HG03097 (cell line): ENCODE measurements at regions not wholly inside any gene's neighbourhood (a gene's known extent, or its start where the extent isn't known, plus 50 kb on each side); places are given as distances from the start of the nearest gene placed in this dataset.
"Not testable (repeated sequence)": the region's sequence is repeated elsewhere in the genome, so short reads cannot be mapped to it uniquely, and the experiment has no call there.

Experiments
- ATAC-seq: cut with Tn5 transposase; IDR thresholded peaks from one replicate; pipeline ENCODE4 v1.9.1; 2021; ENCODE audit not compliant: unreplicated experiment, low FRiP score

DNA sequence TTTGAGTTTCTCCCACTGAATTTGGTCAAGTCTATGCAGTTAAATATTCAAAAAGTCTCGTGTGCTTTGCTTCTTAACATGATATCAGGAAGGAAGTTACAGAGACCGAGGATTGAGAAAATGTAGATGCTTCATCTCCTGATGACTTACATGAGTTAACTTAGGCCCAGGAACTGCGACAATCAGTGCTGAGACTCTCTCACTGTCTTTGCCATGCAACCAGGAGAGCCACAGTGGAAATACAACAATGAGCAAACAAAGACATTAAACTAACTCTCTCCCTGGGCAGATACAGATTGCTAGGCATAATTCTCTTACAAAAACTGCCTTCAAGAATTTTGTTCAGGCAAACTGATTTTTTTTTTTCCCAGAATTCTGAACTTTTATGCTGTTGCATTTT is 440.6 kb upstream of the EPHA7 start:
- ATAC-seq = no peak

GRCh38 chr6:93858213-93858612 is 438.9 kb upstream of the EPHA7 start:
- ATAC-seq = no peak

DNA sequence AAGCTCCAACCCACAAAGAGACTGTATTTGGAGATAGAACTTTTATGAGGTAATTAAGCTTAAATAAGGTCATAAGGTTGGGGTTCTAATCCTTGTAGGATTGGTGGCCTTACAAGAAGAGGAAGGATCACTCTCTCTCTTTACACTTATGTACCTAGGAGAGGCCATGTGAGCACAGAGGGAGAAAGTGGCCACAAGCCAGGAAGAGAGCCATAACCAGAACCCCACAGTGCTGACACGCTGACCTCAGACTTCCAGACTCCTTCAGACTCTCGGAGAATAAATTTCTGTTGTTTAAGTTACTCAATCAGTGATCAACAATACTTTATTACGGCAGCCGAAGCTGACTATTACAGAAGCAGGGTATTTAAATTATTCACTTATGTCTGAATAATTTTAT is 430.5 kb upstream of the EPHA7 start:
- ATAC-seq = no peak

GRCh38 chr6:93848031-93848742 is 428.8 kb upstream of the EPHA7 start:
- ATAC-seq = no peak

GRCh38 chr6:93842178-93842577 is 422.8 kb upstream of the EPHA7 start:
- no peak for ATAC-seq

DNA sequence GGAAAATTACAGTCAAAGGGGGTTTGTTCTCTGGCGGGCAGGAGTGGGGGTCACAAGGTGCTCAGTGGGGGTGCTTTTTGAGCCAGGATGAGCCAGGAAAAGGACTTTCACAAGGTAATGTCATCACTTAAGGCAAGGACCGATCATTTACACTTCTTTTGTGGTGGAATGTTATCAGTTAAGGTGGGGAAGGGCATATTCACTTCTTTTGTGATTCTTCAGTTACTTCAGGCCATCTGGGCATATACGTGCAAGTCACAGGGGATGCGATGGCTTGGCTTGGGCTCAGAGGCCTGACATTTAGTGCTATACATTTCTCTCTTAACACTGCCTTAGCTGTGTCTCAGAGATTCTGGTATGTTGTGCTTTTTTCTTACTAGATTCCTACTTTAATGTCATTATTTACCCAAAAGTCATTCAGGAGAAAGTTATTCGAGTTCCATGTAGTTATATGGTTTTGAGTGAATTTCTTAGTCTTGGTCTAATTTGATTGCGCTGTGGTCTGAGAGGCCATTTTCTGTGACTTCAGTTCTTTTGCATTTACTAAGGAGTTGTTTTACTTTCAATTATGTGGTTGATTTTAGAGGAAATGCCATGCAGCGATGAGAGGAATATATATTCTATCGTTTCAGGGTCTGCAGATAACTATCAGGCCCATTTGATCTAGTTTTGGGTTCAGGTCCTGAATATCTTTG is 416.2 kb upstream of the EPHA7 start:
- ATAC-seq = not testable (repeated sequence)

- ATAC-seq = not testable (repeated sequence)
Observed at GRCh38 chr6:93835026-93835425, 415.7 kb upstream of the EPHA7 start.

GRCh38 chr6:93833326-93833725 is 414.0 kb upstream of the EPHA7 start:
- ATAC-seq = not testable (repeated sequence)

GRCh38 chr6:93829757-93830156 is 410.4 kb upstream of the EPHA7 start:
- ATAC-seq = not testable (repeated sequence)

GRCh38 chr6:93829009-93829408 is 409.6 kb upstream of the EPHA7 start:
- no peak for ATAC-seq

DNA sequence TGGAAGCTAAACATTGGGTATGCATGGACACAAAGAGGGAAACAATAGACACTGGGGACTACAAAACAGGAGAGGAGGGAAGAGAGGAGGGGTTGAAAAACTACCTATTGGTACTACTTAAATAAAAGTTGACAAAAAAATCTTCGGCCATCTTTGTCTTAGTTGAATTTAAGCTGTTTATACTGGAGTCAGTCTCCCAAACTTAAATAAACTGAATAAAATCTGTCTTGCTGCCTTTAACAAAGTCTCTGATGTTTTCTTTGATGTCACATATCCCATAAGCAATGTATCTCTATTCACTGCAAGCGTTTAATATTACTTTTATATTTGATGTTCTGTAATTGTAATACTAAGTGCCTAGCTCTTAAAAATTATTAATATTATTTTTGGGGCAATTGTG is 409.2 kb upstream of the EPHA7 start:
- ATAC-seq = no peak

- ATAC-seq = no peak
Observed at GRCh38 chr6:93827728-93828127, 408.4 kb upstream of the EPHA7 start.

GRCh38 chr6:93825950-93826349 is 406.6 kb upstream of the EPHA7 start:
- no peak for ATAC-seq

DNA sequence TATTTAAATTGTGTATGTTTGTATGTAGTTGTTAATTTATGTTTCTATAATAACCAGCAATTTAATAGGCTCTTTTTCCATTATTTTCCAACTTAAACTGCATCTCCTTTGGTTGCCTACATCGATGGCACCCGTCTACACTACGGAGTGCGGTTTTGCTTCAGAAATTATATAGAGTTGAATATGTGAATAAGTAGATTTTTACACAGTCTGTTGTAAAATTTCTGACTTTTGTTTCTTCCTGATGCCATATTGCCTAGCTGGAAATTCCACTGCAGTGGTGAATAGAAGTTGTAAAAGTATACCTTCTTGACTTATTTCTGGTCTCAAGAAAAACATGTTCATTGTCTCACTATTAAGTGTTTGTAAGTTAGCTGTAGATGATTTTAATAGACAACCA is 404.1 kb upstream of the EPHA7 start:
- ATAC-seq = no peak

- ATAC-seq = no peak
Observed at GRCh38 chr6:93822434-93823265, 403.3 kb upstream of the EPHA7 start.

DNA sequence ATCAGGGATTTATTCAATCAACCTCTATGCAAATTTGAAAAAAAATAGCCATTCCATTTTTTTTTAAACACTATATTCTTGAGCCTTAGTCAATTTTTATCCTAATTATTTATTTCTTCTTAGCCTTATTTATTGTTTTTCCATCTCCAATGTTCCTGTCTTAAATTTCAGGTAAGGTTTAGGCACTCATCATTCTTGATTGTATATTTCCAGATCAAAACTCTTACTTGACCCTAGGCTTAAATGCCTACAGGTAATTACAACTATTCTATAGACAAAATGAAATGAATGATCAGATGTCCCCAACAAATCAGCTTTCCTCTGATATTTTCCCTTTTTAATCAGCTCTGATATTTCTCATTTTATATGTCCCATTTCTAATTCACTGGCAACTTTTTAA is 402.6 kb upstream of the EPHA7 start:
- ATAC-seq = no peak

- ATAC-seq = no peak
Observed at GRCh38 chr6:93820465-93821082, 401.2 kb upstream of the EPHA7 start.

GRCh38 chr6:93819189-93819588 is 399.8 kb upstream of the EPHA7 start:
- no peak for ATAC-seq

- ATAC-seq = no peak
Observed at GRCh38 chr6:93817937-93818336, 398.6 kb upstream of the EPHA7 start.

DNA sequence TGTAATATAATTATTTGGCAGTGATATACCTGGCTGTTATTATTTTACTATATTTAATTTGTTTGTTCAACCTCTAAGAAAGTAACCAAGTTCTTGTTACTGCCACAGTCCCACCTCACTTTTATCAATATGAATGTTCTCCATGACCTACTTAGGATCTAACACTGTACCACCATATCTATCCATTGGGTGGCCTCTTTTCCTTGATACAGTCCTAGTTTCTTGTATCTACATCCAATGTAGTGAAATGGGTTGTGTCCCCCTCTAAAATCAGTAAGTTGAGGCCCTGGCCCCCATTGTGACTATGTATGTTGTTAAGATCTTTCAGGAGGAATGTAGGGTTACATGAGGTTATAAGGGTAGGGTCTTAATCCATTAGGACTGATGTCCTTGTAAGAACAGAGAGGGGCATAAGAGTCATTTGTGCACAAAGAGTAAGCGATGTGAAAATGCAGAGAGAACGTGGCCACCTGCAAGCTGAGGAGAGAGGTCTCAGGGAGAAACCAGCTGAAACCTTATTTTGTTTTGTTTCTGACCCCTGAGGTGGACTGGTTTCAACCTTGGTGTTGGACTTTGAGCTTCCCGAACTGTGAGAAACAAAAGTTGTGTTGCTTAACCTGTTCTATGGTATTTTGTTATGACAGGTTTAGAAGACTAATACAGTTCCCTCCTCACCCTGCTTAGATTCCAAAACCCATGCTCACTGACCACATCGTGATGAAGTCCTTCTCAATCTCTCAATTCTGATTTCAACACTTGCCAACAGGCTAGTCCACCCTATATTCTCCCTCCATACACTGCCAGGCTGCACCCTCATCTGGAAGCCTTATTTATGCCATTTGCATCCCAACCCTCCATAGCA is 387.3 kb upstream of the EPHA7 start:
- no peak for ATAC-seq
